ENCODE measurements at regions not wholly inside any gene's neighbourhood (a gene's known extent, or its start where the extent isn't known, plus 50 kb on each side); places are given as distances from the start of the nearest gene placed in this dataset.

DNA sequence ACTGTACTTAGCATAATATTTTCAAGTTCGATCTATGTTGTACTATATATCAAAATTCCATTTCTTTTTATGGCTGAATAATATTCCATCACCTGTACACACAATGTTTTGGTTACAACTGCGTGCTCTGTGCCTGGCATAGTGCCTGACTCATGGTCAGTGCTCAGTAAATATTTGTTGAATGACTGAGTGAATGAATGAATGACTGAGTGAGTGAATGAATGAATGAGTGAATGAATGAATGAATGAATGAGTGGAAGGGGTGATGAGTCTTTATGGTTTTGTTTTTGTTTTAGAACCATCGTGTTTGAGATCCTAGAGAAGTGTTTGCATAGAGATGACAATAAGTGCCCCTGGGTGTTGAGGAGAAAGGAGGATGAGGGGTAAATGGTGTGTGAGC, 155.3 kb downstream of the MRM1 start:
- no peak for DNase-seq (ENCODE audit: low read depth)

DNA sequence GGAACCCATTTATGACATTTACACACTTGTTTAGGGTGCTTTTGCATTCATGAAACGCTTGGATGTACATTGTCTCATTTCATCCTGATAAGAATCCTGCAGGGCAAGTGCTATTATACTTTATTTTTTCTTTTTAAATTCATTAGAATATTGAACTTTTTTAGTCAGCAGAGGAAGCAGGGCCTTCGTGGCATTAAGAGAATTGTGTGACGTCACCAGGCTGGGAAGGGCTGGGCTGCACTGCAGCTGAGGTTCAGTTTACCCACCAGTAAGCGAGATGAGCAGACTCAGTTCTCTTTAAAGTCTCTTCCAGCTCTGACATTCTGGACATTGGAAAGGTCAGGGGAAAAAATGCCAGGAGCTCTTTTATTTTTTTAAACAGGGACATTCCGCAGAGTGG, 159.0 kb downstream of the MRM1 start:
- no peak for DNase-seq (ENCODE audit: low read depth)

DNA sequence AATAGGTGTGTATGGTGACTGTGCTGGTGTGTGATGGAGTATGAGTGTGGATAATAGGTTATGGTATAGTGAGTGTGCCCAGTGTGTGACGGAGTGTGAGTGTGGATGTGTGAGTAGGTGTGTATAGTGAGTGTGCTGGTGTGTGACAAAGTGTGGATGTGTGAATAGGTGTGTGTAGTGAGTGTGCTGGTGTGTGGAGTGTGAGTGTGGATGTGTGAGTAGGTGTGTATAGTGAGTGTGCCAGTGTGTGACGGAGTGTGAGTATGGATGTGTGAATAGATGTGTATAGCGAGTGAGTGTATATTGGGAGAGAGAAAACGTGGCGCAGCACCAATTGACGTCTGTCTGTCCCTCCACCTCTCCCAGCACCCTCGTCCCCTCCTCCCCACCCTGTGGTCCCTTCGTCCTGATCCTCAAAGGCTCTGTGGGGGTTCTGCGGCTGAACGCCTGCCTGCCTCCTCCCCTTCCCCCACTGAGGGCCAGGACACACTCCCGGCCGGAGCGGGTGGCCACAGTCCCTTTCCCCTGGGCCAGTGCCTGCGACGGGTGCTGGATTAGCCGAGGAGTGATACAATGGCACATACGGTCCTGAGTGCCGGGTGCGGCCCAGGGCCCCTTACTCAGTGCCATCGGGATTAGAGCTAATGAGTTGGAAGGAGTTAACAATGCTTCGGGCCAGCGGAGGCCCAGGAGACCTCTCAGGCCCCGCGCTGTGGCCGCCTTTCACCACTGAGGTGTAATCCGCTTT, 160.0 kb downstream of the MRM1 start:
- no peak for DNase-seq (ENCODE audit: low read depth)

DNA sequence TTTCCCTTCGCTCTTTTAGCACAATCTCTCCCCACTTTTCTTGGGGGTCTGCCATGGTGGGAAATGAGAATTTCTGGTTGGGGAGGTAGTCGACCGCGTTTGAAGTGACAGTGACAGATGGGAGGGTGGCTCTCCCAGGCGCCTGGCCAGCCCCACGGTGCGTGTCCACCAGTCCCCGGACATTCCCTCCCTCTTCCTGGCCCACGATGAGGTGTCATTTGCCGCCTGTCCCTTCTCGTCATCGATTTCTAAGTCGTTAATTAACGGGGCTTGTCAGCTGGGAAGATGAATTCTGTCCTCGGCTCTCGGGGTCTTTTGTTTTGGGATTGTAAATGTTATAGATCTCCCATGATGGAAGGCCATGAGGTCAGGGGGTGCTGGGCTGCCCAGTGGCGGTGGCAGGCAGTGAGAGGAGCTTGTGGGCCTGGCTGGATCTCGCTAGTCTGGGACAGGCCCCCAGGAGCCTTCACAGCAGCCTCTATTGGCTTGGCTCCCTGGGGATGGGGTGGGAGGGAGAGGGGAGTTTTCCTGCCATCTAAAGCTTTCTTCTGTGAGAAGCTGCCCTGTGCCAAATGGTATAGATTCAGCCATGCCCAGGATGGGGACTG, 164.2 kb downstream of the MRM1 start:
- DNase-seq (ENCODE audit: low read depth) = no peak

DNA sequence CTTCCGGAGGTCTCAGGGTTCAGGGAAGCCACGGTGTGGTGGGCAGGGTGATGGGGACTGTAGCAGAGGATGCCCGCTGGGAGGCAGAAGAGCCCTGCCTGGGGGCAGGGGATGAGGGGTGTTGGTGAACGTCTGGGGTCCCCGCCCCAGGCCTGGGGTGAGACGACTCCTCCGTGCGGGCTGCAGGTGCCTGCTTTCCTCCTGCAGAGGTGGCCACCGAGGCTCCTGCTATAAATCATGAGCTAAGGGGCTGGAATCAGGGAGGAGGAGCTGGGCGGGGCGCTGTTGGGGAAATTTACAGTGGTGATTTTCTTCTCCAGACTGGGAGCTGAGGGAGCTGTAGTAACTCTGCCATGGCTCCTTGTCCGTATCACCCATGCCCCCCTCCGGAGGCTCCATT, 167.0 kb downstream of the MRM1 start:
- DNase-seq (ENCODE audit: low read depth) = no peak

DNA sequence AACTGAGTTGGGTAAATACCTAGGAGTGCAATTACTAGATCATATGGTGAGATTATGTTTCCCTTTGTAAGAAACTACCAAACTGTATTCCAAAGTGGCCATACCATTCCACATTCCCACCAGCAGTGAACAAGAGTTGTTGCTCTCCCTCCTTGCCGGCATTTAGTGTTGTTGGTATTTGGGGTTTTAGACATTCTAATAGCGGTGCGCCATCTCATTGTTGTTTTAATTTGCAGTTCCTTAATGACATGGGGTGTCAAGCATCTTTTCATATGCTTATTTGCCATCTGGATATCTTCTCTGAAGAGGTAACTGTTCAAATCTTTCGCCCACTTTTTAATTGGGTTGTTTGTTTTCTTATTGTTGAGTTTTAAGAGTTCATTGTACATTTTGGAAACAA, 164.2 kb upstream of the LHX1 start:
- no peak for DNase-seq (ENCODE audit: low read depth)

DNA sequence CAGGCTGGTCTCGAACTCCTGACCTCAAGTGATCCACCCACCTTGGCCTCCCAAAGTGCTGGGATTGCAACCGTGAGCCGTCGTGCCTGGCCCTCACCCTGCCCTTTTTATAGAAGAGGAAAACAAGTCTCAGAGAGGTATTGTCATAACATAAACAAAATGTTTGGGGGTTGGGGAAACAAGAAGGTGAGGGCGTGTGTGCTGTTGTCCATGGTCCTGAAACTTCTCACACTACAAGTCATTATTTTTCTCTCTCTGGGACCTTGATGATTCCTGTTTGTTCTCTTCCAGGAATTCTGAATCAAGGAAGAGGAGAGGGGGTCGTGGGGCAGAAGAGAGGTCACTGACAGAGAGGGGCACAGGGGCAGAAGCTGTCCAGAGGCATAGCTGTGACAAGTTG, 160.2 kb upstream of the LHX1 start:
- DNase-seq (ENCODE audit: low read depth) = no peak

DNA sequence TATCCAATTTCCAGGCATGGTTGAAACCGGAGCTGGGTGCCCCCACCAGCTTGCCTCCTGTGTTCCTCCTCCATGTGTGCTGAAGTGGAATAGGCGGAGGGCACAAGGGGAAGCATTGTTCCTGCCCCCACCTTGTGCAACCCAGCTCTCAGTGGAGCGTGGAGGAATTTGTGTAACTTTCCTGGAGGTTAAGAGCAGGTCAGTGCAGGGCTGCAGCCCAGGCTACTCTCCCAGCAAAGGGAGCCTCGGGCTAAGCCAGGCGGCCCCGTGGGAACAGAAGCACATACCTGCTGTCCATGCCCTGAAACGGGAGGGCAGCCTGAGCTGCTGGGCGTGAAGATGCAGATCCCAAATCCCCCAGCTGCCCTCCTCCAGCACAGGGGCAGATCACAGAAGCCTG, 158.8 kb upstream of the LHX1 start:
- DNase-seq (ENCODE audit: low read depth) = no peak

DNA sequence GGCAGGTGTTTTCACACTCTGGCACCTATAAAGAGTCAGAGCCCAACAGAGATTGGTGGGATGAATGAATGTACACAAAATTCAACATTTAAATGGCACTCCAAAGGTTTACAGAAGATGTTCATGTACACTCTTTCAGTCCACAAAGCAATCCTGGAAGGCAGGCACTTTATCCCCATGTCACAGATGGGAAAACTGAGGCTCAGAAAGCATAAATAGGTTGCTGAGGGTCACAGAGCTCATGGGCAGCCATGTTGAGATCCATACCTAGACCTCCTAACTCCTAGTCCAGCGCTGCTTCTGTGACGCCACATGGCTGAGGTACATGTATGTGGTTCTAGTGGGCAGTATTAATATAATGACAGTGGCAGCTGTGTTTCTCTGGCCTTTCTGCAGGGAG, 157.7 kb upstream of the LHX1 start:
- DNase-seq (ENCODE audit: low read depth) = no peak

DNA sequence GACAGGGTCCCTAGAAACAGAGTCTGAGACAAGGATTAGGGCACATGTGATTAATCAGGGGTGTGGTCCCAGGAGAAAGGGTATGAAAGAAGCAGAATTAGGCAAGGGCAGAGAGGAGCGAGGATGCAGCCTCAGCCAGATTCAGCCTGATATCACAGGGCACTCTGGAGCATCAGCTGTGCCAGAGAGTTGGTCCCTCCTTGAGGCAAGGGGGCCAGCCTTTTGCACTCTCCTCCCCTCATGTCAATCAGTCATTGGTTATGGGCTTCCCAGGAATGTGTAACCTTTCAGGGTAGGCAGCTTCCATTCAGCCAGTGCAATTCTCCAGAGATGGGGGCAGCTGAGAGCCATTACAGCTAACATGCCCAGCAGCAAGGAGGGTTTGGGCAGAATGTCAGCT, 152.6 kb upstream of the LHX1 start:
- DNase-seq (ENCODE audit: low read depth) = no peak

DNA sequence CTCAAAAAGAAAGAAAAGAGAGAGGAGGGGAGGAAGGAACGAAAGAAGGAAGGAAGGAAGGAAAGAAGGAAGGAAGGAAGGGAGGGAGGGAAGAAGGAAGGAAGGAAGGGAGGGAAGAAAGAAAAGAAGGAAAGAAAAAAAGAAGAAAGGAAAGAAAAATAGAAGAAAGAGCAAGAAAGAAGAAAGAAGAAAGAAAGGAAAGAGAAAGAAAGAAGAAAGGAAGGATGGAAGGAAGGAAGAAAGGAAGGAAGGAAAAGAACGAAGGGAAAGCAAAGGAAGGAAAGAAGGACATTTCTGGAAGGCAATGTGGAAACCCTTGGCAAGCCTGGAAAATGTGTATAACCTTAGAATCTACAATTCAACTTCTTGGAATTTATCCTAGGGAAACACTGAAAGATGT, 150.4 kb upstream of the LHX1 start:
- DNase-seq (ENCODE audit: low read depth) = no peak

DNA sequence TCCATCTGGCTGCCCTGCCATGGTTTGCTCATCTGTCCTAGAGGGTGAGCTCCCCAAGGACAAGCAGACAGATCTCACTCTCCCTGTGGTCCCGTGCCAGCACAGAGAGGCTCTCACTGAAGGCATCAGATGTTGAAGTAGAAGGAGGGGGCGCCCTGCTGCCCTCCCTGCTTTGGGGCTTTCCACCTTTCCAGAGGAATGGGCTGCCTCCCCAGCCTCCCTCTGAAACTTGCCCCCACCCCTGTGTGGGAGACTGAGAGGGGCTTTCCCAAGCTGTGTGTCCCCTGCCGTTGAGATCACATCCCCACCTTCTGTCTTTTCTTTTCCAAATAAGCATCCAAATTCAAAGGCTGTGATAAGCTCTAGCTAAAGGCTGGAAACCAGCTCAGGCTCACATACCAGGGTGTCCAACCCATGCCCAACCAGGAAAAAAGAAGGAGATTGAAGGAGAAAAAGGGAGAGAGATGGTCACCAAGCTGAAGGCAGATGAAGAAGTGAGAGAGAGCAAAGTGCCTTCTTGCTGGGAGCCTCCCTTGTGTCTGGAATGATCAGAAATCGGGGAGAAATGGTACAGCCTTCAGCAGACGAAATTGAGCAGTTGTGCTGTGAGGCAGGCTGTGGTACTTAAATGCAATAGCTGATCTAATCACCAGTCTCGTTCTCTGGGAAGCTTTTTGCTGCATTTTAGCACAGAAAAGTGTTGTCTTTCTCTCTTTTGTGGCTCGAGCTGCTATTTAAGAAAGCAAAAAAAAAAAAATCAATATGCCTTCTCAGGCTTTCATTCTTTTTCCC, 145.9 kb upstream of the LHX1 start:
- DNase-seq (ENCODE audit: low read depth) = no peak

DNA sequence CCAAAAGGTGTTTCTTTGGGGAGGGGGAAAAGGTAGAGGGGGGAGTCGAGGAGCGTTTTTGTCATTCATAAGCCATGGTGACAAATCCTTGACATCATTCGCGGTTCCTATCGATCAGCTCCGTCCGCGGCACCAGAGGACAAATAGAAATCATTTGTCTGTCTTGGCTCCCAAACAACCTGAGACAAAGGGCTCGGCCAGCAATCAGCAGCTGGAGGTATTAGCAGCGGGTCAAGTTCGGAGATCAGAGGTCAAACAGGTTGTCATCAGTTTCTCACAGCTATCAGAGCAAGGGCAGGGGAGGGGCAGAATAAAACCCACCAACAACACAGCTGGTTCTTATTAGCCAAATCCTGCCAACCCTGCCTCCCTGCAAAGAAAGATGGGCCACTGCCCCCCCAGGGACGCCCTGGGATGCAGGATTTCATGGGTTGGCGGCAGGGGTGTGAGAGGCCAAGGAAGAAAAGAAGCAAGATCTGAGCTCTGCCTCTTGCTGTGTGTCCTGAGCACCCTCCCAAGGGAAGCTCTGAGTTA, 145.3 kb upstream of the LHX1 start:
- DNase-seq (ENCODE audit: low read depth) = no peak

DNA sequence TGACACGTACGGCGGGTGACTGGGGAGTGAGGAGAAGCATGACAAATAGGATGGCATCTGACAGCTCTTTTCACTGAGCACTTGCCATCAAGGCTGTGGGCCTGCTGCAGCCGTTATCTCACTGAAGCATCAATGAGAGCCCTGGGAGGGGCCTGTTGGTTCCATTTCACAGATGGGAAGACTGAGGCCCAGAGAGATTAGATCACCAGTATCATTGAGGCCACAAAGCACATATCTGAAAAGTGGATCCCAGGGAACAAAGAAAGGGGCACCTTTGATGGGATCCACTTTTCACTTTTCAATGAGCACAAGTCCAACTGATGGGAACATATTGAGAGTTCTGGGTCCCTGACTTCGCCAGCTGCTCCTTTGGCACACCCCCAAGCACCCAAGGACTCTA, 144.4 kb upstream of the LHX1 start:
- DNase-seq (ENCODE audit: low read depth) = no peak

DNA sequence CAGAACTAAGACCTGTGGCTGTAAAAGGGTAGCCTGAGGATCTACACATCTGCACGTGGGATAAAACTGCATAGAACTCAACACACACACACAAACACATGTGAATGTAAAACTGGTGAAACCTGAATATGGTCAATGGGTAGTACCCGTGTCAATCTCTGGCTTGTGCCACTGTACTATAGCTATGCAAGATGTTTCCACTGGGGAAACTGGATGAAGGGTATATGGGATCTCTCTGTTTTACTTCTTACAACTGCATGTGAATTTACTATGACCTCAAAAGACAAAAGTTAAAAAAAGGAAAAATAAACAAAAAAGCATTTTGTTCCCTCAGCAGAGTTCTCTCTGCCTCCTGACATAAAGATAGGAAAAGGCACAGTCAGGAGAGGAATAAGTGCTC, 143.3 kb upstream of the LHX1 start:
- no peak for DNase-seq (ENCODE audit: low read depth)

DNA sequence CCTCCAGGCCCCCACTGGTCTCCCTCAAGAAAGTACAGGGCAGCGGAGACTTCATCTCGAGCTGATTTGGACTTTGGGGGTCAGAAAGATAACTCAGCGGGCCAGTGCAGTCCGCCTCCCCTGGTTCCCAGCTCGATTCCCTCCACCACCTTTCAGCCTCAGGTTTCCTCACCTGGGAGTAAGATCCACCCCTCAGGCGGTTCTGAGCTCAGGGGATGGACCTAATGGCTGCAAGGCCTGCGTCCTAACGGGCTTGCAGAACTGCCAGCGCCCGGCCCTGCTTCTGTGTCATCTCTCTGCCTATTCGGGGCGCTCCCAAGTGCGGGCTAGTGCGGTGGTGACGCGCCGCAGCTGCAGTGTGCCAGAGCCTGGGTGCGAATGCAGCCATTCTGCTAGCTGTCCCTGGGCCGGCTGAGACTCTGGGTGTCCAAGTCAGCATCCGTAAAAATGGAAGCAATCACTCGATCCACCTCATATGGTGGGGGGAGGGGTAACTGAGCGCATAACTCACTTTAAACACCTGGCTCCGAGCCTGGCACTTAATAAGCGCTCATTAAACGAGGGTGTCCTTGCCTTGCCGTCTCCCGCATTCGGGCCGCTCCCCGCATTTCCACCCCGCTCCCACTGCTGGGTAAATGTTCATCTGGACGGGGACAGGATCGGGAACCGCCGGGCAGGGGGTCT, 129.6 kb upstream of the LHX1 start:
- DNase-seq (ENCODE audit: low read depth) = no peak

DNA sequence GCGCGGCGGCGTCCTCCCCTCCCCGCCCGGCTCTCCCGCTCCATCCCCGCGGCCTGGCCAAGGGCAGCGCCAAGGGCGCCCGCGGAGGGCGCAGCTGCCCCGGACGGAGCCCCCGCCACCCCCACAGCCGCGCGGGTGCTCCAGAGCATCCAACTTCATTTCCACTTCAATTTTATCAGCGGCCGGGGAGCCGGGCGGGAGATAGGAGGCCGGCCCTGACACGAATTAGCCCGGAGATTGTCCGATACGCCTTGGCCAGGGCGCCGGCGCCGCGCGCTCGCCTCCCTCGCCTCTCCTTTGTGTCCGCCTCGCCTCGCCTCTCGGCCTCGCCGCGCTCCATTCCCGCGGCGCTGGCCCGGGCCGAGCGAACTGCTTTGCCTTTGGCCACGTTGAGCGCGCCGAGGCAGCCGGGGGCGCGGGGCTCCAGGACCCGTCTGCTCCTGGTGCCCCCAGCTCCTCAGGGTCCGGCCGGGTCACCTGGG, 129.1 kb upstream of the LHX1 start:
- no peak for DNase-seq (ENCODE audit: low read depth)

DNA sequence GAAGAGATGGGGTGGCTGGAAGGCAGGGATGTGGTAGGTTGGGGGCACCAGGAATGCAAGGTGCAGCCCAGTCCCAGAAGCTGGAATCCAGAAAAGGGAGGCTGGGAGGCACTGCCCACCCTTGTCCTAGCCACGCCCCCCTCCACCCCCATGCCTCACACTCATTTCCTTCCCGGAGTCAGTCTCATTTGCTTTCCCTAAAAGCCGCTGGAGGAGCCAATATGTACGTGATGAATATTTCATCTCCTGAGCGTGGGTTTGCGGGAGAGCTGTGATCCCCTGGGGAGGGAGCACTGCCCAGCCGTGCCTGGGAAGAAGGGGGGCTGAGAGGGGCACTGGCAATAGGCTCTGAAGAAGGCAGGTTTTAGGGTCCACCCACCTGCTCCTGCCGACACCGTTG, 124.5 kb upstream of the LHX1 start:
- DNase-seq (ENCODE audit: low read depth) = no peak

DNA sequence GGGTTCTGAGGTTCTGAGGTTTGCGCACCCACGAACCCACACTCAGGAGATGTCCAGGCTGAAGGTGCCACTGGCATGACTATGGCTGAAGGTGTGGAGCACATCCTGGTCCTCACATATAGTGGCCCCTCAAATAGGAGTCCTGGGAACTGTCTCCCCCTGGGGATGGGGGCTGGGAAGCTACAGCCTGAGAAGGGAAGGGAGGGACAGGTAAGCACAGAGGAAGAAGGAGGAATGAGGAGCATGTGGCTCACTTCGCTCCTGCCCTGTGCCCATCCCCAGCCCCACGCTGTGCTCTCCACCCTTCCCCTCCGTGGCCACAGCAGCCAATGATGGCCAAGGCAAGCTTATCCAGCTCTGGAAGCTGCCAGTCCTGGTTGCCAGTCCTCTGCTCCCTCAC, 123.9 kb upstream of the LHX1 start:
- DNase-seq (ENCODE audit: low read depth) = no peak

DNA sequence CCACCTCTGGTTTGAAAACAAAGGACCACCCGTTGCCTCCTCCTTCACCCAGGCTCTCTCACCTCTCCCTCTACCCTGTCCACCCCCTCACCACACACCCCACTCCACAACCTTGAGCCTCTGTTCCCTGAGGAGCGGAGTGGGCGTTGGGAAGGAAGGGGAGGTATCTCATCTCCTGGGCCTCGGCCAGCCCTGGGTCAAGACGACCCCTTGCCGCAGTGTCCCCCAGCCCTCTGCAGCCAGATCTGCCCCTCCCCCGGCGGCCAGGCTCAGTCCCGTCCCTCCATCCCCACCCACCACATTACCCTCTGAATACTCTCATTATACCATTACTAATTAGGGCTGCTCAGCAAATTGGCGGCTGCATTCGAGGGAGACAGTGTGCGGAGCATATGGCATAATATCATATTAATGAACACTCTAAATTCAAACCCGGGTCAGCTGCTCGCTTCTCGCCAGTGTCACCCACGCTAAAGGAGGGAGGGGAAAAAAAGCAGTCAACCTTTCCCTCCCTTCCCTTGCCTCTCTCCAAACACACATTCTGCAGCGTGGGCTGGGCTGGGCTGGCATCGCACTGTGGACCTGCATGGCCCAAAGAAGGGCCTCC, 123.2 kb upstream of the LHX1 start:
- no peak for DNase-seq (ENCODE audit: low read depth)

DNA sequence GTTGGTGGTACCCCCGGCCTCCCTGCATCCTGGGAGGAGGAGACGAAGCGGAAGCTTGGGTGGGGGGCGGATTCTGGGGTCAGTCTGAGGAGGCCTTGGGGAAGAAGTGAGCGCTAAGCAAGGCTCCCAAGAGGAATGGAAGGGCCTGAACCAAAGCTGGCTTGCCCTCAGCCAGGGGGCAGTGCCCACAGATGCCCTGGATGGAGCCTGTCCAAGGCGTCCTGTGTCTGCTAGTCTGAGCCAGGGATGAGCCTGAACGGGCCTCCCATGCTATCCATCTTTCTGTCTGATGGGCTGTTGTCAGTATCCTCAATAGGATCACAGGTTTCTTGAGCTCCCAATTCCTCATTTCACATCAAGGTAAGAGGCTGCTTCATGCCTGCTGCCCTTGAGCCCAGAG, 122.3 kb upstream of the LHX1 start:
- DNase-seq (ENCODE audit: low read depth) = no peak
